ENCODE measurements at regions not wholly inside any gene's neighbourhood (a gene's known extent, or its start where the extent isn't known, plus 50 kb on each side); places are given as distances from the start of the nearest gene placed in this dataset.

- TF ChIP-seq EZH2 (IDR thresholded peaks at IDR 0.05) (no peak), POLR2AphosphoS5 (IDR thresholded peaks at IDR 0.05; ENCODE audit: borderline replicate concordance, low read depth, low read length) (no peak)
Observed at GRCh38 chr5:24385070-24385469, 259.7 kb downstream of the CDH10 start.

All from SK-N-MC (cell line).